Fibroblast of the aortic adventitia (primary cell): ENCODE measurements at regions not wholly inside any gene's neighbourhood (a gene's known extent, or its start where the extent isn't known, plus 50 kb on each side); places are given as distances from the start of the nearest gene placed in this dataset.
"Not testable (repeated sequence)": the region's sequence is repeated elsewhere in the genome, so short reads cannot be mapped to it uniquely, and the experiment has no call there.

ENCODE experiments used
- DNase-seq: peaks from one replicate; pipeline ENCODE4 v3.0.0-alpha.2; 2010; ENCODE audit warnings: low read depth
- H3K4me3 ChIP-seq: 2 replicates; pipeline ENCODE4 v1.5.1; 2011; ENCODE audit warnings: low read depth, mild to moderate bottlenecking, control low read depth, low read length, moderate library complexity
- TF ChIP-seq, protein P1 (sequence below): IDR thresholded peaks from 2 replicates; pipeline ENCODE4 v1.5.1; 2011; ENCODE audit warnings: mild to moderate bottlenecking, low read length, control low read depth, inconsistent platforms; ENCODE audit not compliant: insufficient read depth

DNA sequence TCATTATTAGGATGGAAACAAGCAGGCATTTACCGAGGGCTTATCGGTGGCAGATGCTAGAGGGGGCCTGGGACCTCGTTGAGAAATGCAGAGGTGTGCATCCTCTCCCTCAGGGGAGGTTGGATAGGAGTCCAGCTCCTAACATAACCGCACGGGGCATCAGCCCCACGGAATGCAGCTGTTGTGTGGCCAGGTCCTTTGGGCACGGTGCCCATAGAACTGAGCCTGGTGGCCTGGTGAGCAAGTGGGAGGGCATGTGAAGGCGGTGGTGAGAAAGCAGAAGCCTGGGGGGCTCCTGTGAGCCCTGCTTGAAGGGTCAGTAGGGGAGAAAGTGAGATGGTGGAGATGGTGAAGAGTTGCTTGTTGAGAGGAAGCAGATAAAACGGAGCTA, 143.7 kb downstream of the CDH26 start:
- DNase-seq, result no peak
- no peak overlapping the region for H3K4me3 ChIP-seq
- TF ChIP-seq, protein P1, sequence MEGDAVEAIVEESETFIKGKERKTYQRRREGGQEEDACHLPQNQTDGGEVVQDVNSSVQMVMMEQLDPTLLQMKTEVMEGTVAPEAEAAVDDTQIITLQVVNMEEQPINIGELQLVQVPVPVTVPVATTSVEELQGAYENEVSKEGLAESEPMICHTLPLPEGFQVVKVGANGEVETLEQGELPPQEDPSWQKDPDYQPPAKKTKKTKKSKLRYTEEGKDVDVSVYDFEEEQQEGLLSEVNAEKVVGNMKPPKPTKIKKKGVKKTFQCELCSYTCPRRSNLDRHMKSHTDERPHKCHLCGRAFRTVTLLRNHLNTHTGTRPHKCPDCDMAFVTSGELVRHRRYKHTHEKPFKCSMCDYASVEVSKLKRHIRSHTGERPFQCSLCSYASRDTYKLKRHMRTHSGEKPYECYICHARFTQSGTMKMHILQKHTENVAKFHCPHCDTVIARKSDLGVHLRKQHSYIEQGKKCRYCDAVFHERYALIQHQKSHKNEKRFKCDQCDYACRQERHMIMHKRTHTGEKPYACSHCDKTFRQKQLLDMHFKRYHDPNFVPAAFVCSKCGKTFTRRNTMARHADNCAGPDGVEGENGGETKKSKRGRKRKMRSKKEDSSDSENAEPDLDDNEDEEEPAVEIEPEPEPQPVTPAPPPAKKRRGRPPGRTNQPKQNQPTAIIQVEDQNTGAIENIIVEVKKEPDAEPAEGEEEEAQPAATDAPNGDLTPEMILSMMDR, result no peak

DNA sequence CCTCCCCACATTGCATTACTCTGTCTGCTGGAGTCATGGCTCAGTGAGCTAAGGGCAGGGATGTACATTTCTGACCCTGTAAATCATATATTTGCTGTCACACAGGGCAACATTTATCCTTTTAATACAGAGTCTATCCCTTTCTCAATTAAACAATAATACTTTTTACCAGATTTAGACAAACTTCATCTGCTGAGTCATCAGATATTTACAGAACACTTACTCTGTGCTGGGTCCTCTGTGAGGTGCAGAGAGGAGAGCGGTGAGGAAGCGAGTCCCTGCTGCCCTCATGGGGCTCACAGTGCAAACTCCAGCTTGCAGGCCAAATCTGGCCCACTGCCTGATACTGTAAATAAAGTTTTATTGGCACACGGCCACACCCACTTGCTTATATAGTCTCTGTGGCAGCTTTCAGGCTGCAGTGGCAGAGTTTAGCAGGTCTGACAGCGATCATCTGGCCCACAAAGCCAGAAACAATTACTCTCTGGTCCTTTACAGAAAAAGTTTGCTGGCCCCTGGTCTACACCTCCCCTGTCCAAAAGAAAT, 144.5 kb downstream of the CDH26 start:
- no peak overlapping the region for H3K4me3 ChIP-seq
- DNase-seq, result no peak
- TF ChIP-seq, protein P1, result no peak

DNA sequence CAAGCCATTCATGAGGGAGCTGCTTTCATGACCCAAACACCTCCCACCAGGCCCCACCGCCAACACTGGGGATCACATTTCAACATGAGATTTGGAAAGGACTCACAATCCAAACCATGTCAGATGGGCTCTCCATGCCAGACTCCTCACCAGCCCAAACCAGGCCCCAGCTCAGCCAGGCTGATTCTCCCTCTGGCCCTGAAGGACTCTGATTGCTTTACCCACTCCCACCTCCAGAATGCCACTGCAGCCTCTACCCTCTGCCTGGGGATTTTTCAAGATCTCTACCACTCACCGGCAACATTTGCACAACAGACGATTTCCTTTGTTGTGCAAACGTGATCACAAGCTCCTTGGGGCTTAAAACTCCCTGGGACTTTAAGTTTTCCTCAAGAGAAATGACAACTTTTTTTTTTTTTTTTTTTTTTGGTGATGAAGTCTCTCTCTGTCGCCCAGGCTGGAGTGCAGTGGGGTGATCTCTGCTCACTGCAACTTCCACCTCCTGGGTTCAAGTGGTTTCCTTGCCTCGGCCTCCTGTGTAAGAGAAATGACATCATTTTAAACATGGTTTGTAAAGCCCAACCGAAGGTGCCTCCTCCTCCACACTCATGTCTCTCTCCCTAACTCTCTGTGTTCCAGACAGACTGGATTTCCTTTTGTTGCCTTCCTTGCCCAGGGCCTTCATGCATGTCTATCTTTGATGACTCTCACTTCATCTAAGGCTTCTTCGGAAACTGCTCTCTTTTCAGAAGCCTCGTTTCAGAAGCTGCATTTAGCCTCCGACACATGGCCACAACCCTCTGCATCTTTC, 147.0 kb downstream of the CDH26 start:
- no peak for DNase-seq
- H3K4me3 ChIP-seq, result no peak overlapping the region
- TF ChIP-seq, protein P1, result no peak

DNA sequence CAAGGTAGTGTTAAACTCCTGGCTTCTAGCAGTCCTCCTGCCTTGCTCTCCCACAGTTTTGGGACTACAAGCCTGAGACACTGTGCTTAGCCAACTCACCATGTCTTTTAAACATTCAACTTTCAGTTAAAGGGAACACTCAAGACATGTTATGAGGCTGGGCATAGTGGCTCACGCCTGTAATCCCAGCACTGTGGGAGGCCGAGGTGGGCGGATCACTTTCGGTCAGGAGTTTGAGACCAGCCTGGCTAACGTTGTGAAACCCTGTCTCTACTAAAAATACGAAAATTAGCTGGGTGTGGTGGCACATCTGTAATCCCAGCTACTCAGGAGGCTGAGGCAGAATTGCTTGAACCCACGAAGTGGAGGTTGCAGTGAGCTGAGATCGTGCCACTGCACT, 148.0 kb downstream of the CDH26 start:
- not testable (repeated sequence) for DNase-seq, H3K4me3 ChIP-seq

DNA sequence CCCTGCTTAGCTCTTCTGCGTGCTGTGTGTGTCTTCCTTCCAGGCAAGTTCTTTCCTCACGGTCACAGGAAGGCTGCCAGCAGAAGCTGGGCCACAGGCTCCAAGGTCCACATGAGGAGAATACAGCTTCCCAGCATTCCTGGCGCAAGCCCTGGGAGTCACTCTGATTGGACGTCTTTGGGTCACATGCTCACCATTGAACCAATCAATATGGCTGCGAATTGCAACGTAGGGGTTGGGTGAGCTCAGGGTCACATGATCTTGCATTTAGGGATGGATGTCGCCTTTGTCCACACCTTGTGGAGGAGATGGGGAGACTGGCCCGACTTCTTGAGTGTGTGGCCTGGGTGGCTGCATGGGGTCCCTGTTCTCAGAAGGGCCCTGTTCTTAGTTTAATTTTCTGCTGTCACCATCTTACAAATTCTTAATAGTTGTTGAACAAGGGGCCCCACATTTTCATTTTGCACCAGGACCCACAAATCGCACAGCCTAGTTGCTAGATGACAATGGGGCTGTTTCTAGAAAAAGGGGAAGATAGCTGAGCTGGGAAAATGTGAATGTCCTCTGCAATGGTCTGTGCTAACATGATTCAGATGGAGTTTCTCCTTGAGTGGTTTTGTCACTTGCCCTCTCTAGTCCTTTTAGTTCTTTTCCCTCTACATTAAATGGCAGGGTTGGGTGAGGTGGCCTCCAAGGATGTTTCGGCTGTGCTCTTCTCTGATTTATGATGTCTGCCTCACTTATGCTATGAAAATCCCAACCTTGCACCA, 149.6 kb downstream of the CDH26 start:
- TF ChIP-seq, protein P1, result no peak
- DNase-seq, result no peak
- no peak overlapping the region for H3K4me3 ChIP-seq

DNA sequence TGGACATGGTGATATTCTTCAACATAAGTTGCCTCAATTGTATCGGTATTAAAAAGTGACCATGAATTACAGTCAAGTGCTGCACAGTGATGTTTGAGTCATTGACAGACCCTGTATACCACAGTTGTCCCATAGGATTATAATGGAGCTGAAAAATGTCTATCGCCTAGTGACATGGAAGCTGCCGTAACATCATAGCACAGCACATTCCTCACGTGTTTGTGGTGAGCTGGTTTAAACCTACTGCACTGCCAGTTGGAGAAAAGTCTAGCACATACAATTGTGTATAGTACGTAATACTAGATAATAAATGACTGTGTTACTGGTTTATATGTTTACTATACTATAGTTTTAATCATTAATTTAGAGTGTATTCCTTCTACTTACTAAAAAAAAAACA, 150.2 kb downstream of the CDH26 start:
- DNase-seq, result no peak
- no peak overlapping the region for H3K4me3 ChIP-seq
- TF ChIP-seq, protein P1, result no peak

DNA sequence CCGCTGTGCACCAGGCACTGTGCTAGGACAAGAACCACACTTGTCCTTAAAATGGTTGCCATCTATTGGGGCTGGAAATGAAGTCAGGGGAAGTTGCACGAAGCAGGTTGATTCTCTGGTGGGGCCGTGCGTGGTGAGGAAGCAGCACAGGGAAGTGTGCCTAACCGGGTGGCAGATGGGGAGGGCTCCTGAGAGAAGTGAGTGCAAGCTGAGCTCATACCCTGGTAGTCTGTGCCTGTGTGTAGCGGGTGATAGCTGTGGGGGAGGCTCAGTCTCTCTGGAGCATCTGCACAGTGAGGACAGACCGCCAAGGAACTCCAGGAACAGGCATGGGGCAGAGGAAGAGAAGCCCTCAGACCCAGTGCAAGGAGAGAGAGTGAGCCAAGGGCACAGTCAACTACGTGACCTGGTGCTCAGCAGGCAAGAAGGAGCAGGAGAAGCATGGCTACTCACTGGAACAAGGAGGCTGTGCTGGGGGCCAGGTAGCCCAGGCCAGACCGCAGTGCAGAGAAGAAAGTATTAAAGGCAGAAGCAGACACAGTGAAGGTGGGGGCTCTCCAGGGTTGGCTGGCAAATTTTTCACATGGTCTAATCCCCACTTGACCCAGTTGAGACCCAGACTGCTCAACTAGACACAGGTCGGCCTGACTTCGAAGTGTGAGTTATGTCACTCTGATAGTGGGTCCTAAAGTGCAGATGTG, 155.0 kb downstream of the CDH26 start:
- H3K4me3 ChIP-seq, result no peak overlapping the region
- DNase-seq, result no peak
- TF ChIP-seq, protein P1, result no peak
